HG03103 (cell line): ENCODE measurements at regions not wholly inside any gene's neighbourhood (a gene's known extent, or its start where the extent isn't known, plus 50 kb on each side); places are given as distances from the start of the nearest gene placed in this dataset.

Experiments
- ATAC-seq: cut with Tn5 transposase; IDR thresholded peaks from one replicate; pipeline ENCODE4 v1.9.1; 2021; ENCODE audit warnings: low read depth; ENCODE audit not compliant: unreplicated experiment

DNA sequence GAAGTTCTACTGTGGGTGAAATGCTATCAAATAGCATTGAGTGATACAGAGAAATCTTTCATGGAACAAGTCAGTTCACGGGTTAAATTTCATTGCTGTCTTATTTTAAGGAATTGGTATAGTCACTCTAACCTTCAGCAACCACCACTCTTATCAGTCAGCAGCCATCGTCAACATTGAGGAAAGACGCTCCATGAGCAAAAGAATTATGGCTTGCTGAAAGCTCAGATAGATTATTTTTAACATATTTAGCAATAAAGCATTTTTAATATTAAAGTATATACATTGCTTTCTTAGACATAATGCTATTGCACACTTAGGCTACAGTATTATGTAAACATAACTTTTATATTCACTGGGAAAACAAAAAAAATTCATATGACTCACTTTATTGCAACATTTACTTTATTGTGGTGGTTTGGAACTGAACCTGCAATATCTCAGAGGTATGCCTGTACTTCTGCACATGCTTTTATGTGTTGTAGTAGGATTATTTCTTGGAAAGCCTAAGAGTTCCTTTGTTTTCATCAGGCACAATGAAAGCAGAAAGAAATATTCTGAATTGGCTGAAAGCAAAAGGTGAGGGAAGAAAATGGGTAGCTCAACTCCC lies 586.7 kb downstream of the GBA3 start:
- no peak for ATAC-seq

DNA sequence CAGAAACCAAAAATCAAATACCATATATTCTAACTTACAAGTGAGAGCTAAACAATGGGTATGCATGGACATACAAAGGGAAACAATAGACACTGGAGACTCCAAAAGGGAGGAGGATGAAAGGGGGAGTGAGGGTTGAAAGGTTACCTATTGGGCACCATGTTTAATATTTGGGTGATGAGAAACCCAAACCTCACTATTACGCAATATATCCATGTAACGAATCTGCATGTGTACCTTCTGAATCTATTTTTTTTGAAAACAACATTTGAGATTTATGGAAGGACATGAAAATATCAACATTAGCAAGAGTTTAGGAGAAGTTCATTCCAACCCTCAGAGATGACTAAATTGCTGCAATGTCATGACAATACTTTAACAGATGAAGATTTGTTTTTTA lies 586.1 kb downstream of the GBA3 start:
- ATAC-seq = no peak

DNA sequence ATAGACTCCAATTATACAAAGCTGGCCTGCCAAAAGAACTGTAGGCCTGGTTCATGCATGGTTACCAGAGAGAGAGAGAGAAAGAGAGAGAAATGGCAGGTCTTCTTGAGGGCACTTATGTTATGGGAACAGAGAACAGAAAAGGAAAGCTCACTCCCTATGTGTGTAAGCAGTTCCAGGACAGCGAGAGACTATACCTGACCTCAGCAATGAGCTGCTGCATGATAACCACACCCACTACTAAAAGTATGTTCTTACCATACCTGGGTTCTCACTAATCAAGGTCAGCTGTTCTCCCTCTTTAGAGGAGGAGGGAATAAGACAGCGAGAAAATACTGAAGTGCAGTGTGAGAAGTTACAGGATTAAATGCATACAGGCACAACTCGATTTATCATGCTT lies 583.3 kb downstream of the GBA3 start:
- ATAC-seq = no peak

DNA sequence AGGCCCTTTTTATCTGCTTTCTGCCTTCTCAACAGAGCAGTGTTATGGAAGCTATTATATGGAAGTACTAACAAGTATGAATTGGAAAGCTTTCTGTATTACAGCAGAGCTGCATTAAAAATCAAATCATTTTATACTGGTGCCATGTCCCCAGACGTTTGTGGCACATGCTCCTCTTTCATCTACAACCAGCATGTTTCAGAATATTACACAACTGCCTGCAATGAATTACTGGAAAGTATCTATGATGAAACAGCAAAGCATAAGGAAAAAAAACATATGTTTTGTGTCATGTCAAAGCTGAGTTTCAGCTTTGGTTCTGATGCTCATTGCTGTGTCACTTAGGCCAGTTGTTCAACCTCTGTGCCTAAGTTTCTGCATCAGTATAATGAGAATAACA lies 576.8 kb downstream of the GBA3 start:
- ATAC-seq = no peak

DNA sequence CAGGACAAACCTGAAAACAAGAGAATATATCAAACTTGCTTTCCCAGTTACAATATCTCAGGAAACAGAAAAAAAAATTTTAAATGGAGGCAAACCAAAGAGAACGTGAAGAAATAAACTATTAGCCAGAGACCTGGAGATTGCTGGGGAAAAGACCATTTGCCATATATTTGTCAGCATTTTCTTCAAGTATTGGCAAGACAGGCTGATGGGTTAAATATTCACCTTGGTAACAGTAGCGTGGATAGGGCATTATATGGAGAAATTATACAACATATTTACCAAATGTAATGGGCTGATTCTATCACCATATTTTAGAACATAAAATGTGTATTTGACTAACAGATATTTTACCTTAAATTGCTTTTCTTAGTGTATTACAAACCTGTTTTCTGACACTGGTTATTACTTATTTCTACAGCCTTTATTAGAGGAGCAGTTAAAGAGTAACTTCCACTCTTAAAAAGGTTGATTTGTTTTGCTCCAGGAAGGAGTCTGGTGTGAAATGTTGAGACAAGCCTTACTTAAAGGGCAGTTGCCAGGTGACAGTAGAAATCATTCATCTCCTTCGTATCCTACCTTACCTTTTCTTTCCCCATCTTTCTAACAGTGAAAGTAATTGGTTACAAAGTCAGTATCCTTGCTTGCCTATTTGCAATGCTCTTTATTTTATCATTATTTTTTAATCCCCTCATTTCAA lies 575.5 kb downstream of the GBA3 start:
- no peak for ATAC-seq

DNA sequence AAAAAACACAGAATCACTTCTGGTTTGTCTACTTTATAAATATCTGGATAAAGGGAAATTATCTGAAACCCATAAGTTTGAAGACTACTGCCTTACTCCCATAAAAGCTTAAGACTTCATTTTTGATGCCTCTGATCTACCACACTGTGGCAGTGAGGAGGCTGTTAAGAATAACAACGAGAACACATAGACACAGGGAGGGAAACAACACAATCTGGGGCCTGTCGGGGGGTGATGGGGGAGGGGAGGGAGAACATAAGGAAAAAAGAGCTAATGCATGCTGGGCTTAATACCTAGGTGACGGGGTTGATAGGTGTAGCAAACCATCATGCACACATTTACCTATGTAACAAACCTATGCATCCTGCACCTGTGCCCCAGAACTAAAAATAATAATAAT lies 573.7 kb downstream of the GBA3 start:
- ATAC-seq = no peak

DNA sequence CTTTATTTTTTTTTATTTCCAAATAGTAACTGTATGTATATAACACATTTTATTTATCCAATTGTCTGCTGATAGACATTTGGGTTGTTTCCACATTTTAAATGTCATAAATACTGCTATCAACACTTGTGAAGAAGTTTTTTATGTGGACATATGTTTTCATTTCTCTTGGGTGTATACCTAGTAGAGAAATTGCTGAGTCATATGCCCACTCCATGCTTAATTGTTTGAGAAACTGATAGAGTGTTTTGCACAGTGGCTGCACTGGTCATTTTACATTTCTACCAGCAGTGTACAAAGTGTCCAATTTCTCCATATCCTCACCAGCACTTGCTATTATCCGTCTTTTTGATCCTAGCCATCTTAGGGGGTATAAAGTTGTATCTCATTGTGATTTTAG lies 567.8 kb downstream of the GBA3 start:
- ATAC-seq = no peak

DNA sequence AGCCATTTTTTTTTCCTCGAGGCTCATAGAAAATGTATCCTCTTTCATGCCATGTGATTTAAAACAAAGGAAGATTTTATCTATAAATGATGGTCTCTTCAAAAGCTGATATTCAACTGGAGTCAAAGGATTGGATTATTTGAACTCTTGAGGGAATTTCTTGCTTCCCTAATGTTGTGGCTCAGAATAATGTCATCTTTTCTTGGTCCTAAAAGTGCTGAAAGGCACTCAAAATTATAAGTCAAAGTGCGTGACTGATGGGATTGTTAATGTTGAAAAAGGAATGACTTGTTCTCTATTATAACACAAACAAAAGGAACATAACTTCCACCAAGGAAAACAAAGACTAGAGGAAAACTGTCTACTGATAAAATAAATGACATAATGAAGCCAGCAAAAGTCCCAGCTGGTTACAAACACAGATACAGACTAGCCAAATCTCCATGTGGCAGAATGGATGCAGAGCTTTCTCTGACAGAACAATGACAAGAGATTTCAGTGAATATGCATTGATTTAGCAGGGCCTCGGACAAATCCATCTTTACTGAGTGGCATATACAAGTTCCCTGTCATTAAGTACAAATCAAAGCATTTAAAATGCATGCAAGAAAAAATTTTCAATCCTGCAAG lies 552.6 kb downstream of the GBA3 start:
- no peak for ATAC-seq

DNA sequence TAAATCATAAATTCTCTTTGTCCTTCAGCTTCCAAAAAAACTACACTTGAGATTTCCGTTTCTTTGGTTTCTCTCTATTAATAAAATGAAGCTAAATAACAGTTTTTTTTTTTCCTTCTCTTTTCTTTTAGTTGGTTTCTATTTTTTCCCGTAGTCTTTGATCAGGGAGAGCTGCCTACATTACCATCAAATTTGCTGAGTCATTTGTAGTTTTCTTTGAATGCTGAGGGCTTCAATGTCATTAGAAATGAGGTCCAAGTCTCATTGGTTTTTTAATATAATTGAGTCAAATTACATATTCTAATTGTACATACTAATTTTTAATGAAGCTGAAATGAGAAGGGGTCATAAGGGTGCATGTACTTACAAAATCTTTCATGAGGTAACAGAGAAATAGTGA lies 550.2 kb downstream of the GBA3 start:
- no peak for ATAC-seq

DNA sequence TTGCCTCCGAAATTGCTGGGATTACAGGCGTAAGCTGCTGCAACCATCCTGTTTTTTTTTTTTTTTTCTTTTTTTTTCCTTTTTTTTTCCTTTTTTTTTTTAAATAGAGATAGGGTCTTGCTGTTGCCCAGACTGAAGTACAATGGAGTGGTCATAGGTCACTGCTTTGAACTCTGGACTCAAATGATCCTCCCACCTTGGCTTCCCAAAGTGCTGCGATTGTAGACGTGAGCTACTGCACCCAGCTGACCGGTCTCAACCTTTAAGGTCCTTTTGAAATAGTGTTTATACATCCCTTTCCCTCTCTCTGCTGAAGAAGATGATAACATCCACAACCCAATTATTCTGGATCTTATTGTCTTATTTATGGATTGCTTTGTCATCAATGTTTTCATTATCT lies 548.7 kb downstream of the GBA3 start:
- ATAC-seq = no peak

DNA sequence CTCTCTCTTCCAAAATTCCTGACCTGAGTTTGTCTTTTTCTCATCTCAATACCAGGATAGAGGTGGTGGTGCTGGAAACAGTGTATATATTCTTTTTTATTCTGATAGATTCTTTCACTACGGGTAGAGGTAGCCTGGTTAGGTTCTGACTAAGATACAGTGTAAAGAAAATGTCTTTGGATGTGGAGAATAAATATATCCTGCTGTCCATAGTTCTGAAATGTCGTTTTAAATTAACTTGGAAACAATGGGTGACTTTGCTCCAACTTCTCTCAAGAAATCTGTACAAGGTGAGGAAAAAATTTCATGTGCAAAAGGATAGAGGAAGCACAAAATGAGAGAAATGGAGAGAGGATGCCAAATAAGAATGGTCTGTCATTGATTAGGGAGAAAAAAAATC lies 546.1 kb downstream of the GBA3 start:
- ATAC-seq = no peak

DNA sequence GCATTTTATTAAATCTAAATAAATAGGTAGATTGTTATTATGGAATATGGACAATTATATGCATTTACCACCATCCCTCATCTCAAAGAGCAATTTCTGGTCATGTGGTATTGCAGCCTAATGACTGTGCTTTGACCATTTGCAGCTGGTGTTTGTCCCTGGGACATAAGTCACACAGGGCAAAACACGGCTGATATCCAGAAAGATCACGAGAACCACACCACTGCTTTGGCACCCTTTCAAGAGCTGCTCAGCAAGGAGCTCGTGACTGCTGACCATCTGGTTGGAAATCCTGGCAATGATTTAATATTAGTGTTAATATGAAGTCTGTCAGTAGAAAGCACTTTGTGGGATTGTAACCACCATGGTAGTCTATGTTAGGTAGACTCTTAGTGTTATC lies 545.0 kb downstream of the GBA3 start:
- no peak for ATAC-seq

DNA sequence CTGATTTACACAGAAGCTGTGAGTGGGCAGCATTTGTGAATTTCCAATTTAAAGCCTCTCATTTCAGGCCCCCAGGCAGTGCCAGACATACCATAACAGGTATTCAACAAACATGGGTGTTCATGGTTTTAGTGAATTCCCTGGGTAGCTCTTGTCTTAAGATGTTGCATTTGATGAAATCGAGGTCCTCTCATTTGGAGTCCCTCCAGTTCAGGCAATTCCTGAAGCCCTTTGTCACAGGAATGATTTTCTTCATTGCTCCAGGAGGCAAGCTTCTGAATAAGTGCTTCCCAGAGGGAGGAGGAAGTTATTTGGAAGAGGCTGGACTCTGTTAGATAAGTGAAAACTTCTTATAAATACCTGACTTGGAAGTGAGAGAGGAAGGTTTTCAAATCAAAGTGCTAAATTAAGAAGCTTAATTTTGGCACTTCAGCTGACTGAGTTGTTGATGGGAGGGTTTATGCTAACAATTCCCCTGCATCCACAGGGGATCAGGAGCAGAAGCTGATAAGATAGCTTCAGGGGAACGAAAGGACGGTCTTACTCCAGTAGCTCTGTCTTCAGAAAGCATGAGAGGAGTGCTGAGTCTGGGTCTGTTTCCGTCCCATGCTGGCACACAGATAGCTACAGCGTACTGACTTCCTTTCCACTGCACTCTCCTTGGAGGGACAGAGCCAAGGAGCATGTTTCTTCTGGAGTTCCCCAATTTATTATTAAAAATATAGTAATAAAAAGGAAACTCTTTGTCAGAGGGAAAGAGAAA lies 543.1 kb downstream of the GBA3 start:
- no peak for ATAC-seq

DNA sequence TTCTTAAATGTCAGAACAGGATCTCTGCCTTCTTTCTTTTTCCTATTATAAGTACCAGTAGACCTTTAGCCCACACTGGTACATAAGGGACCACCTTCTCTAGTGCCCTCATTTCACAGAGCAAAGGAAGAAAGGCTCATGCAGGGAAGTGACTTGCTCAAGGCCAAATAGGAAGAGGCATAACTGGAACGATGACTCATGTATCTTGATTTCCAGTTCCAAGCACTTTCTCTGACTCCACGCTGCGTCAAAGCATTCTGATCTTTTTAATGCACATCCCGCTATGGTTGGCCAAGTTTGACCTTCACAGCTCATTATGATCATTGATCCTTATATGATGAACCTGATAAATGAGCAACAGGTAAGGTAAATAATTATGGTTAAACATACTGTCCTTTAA lies 542.0 kb downstream of the GBA3 start:
- no peak for ATAC-seq

DNA sequence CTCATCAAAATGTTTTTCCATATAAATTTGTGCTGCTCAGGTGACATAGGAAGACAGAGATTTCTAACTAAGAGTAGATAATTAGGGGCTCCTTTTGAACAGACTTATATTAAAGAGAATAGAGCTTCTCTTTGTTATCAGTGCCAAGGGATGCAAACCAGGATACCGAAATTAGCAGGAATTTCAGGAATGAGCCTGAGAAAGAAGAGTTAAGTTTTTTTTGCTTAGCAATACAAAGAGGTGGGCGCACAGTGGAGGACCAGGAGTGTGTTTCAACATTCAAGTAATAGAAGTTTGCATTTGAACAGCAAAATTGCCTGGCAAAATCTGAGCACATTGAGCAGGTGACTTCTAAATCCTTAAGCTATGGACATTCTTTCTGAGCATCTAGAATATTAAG lies 541.3 kb downstream of the GBA3 start:
- ATAC-seq = no peak

DNA sequence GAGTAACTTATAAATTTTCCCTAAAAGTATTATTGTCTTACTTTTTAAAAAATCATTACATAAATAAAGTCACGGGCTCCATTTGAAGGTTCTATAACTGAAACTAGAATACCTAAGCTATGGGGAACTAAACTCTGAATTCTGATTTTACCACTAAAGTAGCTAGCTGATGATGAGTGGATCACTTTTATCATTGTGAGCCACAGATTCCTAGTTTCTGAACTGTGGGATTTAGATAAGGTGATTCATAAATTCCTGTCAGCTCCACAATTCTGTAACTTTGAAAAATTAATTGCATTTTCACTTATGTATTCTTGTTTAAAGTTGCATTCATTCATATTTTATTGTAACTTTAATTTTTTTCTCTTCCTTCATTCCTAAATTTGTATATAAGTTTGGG lies 540.9 kb downstream of the GBA3 start:
- no peak for ATAC-seq

DNA sequence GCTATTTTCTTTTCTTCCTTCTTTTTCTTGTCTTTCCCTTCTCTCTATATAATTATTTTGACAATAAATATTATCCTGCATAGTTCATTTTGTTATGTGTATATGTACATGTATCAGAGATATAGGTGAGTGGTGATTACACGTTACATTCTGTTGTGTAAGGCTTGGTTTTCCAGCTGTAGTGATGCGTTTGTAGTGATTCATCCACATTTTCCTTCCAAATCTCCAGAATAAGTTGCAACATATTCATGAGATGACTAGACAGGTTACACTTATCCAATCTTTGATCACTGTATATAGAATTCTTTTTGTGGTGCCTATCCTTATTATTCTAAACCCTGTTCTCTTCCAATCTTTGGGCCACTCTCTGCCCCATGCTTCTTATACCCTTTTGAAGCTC lies 540.2 kb downstream of the GBA3 start:
- no peak for ATAC-seq

DNA sequence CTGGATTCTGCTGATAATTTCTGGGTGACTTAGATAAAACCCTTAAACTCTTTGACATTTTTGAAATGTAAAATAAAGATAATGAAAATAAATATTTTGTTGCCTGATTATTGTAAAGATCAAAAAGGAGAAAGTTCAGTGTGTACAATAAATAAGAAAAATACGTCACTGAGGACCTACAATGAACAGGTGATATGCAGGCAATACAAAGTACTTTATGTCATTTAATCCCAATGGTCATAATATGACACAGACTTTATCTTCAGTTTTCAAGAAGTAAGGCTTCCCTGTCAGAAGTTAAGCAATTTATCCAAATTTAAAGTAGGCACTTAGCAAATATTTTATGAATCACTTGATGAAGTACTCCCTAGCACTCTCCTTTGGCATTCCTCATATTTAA lies 532.8 kb downstream of the GBA3 start:
- no peak for ATAC-seq

DNA sequence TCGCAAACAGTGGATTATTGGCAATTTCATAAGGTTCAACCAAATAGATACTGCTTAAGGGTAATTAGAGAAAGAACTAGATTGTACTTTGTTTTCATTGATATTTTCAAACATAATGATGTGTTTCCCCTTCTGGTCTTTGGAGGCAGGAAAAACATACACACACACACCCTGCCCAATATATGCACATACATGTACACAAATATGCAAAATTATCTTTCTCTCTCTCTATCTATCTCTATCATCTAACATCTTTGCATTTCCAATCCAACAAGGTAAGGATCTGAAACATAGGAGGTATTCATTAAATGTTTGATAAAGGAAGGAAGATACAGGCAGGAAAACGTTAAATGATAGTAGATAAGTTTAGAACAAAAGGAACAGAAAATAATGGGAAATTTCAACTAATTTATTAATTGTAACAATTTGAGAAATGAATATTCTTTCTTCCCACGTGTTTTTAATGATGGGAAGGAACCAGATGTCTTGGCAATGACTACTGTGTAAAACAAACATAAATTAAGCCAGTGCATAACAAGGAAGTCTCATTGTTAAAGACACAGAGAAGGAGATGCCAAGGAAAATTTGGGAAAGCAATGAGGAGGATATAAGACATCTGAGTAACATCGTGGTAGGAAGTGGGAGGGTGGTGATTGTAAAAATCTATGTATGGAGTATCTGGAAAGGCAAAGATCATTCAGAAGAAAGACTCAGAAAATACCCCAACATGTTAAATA lies 532.1 kb downstream of the GBA3 start:
- ATAC-seq = no peak

DNA sequence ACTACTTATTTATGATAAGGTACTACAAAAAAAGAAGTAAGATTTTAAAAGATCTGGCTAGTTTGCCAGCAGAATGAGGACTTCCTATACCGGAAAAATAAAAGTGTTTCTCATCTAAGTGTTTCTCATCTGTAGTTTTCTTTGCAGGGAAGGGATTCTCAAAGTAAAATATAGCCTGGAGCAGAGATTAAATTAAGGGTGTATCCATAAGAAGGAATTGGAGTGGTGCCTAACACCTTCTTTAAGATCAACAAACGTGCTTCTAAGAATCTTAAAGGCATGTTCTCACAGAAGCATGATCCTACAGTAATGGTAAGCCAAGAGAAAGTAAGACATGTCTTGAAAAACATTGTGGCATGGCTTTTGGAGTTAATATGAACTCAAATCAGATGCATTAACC lies 528.2 kb downstream of the GBA3 start:
- no peak for ATAC-seq
